HG03103 (cell line): ENCODE measurements at regions not wholly inside any gene's neighbourhood (a gene's known extent, or its start where the extent isn't known, plus 50 kb on each side); places are given as distances from the start of the nearest gene placed in this dataset.
"Not testable (repeated sequence)": the region's sequence is repeated elsewhere in the genome, so short reads cannot be mapped to it uniquely, and the experiment has no call there.

Experiments used
- ATAC-seq: cut with Tn5 transposase; IDR thresholded peaks from one replicate; pipeline ENCODE4 v1.9.1; 2021; ENCODE audit warnings: low read depth; ENCODE audit not compliant: unreplicated experiment

- no peak for ATAC-seq
These were observed 193.3 kb upstream of the HTR1E start for GRCh38 chr6:86744048-86744447.

- no peak for ATAC-seq
These were observed 199.2 kb upstream of the HTR1E start for GRCh38 chr6:86738078-86738477.

GRCh38 chr6:86731631-86732030 is 205.7 kb upstream of the HTR1E start:
- ATAC-seq, result not testable (repeated sequence)

- not testable (repeated sequence) for ATAC-seq
These were observed 206.6 kb upstream of the HTR1E start for GRCh38 chr6:86730772-86731171.

- no peak for ATAC-seq
These were observed 207.1 kb upstream of the HTR1E start for GRCh38 chr6:86730216-86730615.

GRCh38 chr6:86728976-86729375 is 208.4 kb upstream of the HTR1E start:
- no peak for ATAC-seq

- ATAC-seq, result no peak
These were observed 212.6 kb upstream of the HTR1E start for GRCh38 chr6:86724695-86725094.

- ATAC-seq, result no peak
These were observed 213.6 kb upstream of the HTR1E start for GRCh38 chr6:86723729-86724128.

GRCh38 chr6:86723151-86723550 is 214.2 kb upstream of the HTR1E start:
- ATAC-seq, result no peak

GRCh38 chr6:86722131-86722530 is 215.2 kb upstream of the HTR1E start:
- ATAC-seq, result no peak

- ATAC-seq, result no peak
These were observed 221.7 kb upstream of the HTR1E start for GRCh38 chr6:86715676-86716075.

GRCh38 chr6:86712039-86712438 is 225.3 kb upstream of the HTR1E start:
- ATAC-seq, result no peak

GRCh38 chr6:86707545-86708120 is 229.7 kb upstream of the HTR1E start:
- no peak for ATAC-seq

- ATAC-seq, result no peak
These were observed 230.9 kb upstream of the HTR1E start for GRCh38 chr6:86706449-86706848.

GRCh38 chr6:86701228-86701627 is 236.1 kb upstream of the HTR1E start:
- not testable (repeated sequence) for ATAC-seq

- ATAC-seq, result no peak
These were observed 250.8 kb upstream of the HTR1E start for GRCh38 chr6:86686496-86686895.

GRCh38 chr6:86685230-86685797 is 252.0 kb upstream of the HTR1E start:
- no peak for ATAC-seq

- no peak for ATAC-seq
These were observed 254.0 kb upstream of the HTR1E start for GRCh38 chr6:86683132-86683908.

GRCh38 chr6:86682297-86682696 is 255.0 kb upstream of the HTR1E start:
- no peak for ATAC-seq

GRCh38 chr6:86681140-86681539 is 256.2 kb upstream of the HTR1E start:
- ATAC-seq, result not testable (repeated sequence)

- ATAC-seq, result not testable (repeated sequence)
These were observed 265.2 kb upstream of the HTR1E start for GRCh38 chr6:86672125-86672524.

GRCh38 chr6:86657192-86657591 is 280.1 kb upstream of the HTR1E start:
- no peak for ATAC-seq
